ENCODE measurements at regions not wholly inside any gene's neighbourhood (a gene's known extent, or its start where the extent isn't known, plus 50 kb on each side); places are given as distances from the start of the nearest gene placed in this dataset.

DNA sequence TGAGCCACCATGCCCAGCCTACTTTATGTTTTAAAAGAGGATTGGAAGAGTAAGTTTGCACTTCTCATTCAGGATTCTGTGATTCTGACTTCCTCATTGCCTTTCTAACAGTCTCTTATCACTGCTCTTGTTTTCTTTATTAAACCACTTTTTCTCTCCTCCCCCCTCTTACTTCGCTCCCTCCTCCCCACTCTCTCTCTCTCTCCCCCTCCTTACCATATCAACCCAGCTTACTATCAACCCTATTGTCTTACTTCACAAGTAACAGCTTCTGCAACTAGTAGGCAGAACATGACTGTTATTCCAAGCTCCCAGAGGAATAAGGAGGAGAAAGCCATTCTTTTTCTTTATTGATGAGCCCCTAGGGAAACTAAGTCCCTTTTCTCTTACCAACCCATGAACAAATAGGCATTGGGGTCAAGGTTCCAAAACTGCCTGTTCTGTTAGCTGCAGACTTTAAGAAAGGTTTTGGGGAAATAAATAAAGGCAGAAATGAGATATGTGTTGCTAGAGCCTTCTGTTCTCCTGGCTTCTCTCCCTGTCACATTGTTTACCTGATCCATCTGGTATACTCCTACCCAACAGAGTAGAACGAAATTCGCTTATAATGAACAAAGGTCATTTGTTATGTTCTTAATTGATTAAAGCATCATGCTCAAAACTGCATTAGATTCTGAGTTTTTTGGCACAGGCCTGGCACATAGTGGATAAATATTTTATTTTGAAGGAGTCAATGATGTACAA is 56.4 kb upstream of the RASGRP1 start:
- TF ChIP-seq EZH2 (IDR thresholded peaks at IDR 0.05; ENCODE audit: insufficient read depth, poor library complexity, severe bottlenecking), result no peak
- no peak for TF ChIP-seq EZH2phosphoT487 (IDR thresholded peaks at IDR 0.05; ENCODE audit: insufficient read depth, low read depth)
